Stomach (tissue), 8 donors: ENCODE measurements at regions not wholly inside any gene's neighbourhood (a gene's known extent, or its start where the extent isn't known, plus 50 kb on each side); places are given as distances from the start of the nearest gene placed in this dataset.

Experiments
- DNase-seq, 2 donors: peaks; one replicate each; pipeline versions ENCODE4 v3.0.0 to v3.0.0-alpha.2; 2013 to 2019
- H3K27ac ChIP-seq, 5 donors: fragments of 200-600 bp in 4 of 5; sonication (generic) in 4 of 5; one replicate each; pipeline ENCODE4 v1.5.1; 2013 to 2019; ENCODE audit warnings: mild to moderate bottlenecking in 1 of 5, moderate library complexity in 1 of 5
- H3K27me3 ChIP-seq, 3 donors: fragments of 200-600 bp; sonication (generic); one replicate each; pipeline ENCODE4 v1.5.1; 2017 to 2019; ENCODE audit warnings: mixed run types in 1 of 3
- H3K36me3 ChIP-seq, 4 donors: fragments of 200-600 bp; sonication (generic); 1 replicate in 3 of 4; 2 replicates in 1 of 4; pipeline ENCODE4 v1.5.1; 2016 to 2019
- H3K4me1 ChIP-seq, 4 donors: fragments of 200-600 bp; sonication (generic); one replicate each; pipeline ENCODE4 v1.5.1; 2016 to 2019
- H3K4me3 ChIP-seq, 4 donors: fragments of 200-600 bp; sonication (generic) in 3 of 4; one replicate each; pipeline ENCODE4 v1.5.1; 2016 to 2019; ENCODE audit warnings: mild to moderate bottlenecking in 1 of 4
- H3K9me3 ChIP-seq, 4 donors: fragments of 200-600 bp; sonication (generic); one replicate each; pipeline ENCODE4 v1.5.1; 2016 to 2019
- CTCF ChIP-seq, 7 experiments: fragments of 450-650 bp in 4 of 7; fragments of 200-600 bp in 3 of 7; sonication (generic) in 3 of 7; IDR thresholded peaks; one replicate each; pipeline ENCODE4 v1.5.1; 2016 to 2019; ENCODE audit warnings: antibody characterized with exemption in 7 of 7, control low read depth in 2 of 7, mild to moderate bottlenecking in 1 of 7
- EP300 ChIP-seq: sonication (generic); formaldehyde crosslinking; IDR thresholded peaks from one replicate; pipeline ENCODE4 v1.6.1; 2017; ENCODE audit warnings: antibody characterized with exemption
- POLR2A ChIP-seq, 4 donors: fragments of 450-650 bp; IDR thresholded peaks; one replicate each; pipeline ENCODE4 v1.6.1; 2016; ENCODE audit warnings: antibody characterized with exemption in 4 of 4, control low read depth in 2 of 4, mild to moderate bottlenecking in 1 of 4, moderate library complexity in 1 of 4
- POLR2AphosphoS5 ChIP-seq, 3 donors: sonication (generic); formaldehyde crosslinking; IDR thresholded peaks; one replicate each; pipeline ENCODE4 v1.6.1; 2016; ENCODE audit warnings: antibody characterized with exemption in 3 of 3
- WGBS, 5 donors: extraction: QIAGEN DNeasy Blood & Tissue Kit in 3 of 5; methylation state at CpG; one replicate each; pipeline versions ENCODE4 v1.1.5 to v1.1.7; 2013 to 2018; 5-methylcytosine and 5-hydroxymethylcytosine counted together
- intact Hi-C: fragments of 100-400 bp; cut with DNase I; formaldehyde crosslinking; loops from one replicate; pipeline ENCODE4 v1.15.1; 2023; ENCODE audit warnings: low total_unique reads
- donor health status: healthy with polysubstance abuse.
- donor health status: Bipolar disorder and iron deficiency.
- donor health status: healthy.

DNA sequence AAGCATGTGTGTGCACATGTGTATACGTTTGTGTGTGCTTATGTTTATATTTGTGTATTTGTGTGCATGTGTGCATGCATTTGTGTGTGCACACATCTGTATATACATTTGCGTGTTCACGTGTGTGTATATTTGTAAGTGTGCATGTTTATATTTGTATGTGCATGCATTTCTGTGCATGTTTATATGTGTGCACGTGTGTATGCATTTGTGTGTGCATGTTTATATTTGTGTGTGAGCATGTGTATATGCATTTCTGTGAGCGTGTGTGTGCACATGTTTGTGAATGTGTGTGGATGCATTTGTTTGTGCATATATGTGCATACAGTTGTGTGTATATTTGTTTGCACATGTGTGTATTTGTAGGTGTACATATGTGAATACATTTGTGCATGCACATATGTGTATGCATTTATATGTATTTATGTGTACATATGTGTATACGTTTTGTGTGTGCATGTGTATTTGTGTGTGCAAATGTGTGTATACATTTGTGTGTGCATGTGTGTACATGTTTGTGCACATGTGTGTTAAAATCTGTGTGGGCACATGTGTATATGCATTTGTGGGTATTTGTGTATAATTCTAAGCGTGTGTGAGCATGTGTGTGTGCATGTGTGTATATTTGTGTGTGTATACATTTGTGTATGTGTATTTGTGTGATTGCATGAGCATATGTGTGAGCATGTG is 140.4 kb upstream of the AFDN start:
- Histone ChIP-seq H3K36me3 (no peaks in the 10 kb centered on the region), H3K27ac (no peak overlapping the region), H3K27me3 (peaks cover 0 to 4% (median 0%) of the 10 kb centered on the region in 3 donors), H3K4me1 (peaks cover 0 to 12% (median 11%) of the 10 kb centered on the region in 4 donors), H3K4me3 (no peak overlapping the region), H3K9me3 (no peaks in the 10 kb centered on the region)
- no peak for TF ChIP-seq POLR2A (IDR thresholded peaks at IDR 0.05)
- TF ChIP-seq EP300 = no peak
- no peak for TF ChIP-seq POLR2AphosphoS5 (IDR thresholded peaks at IDR 0.05)
- TF ChIP-seq CTCF (IDR thresholded peaks at IDR 0.05) = no peak
- DNase-seq = no peak
- intact Hi-C loops = no loop called here
- WGBS, 5 donors = 78 to 88% (median 83%) methylated on average over 7 of the region's 7 CpGs

DNA sequence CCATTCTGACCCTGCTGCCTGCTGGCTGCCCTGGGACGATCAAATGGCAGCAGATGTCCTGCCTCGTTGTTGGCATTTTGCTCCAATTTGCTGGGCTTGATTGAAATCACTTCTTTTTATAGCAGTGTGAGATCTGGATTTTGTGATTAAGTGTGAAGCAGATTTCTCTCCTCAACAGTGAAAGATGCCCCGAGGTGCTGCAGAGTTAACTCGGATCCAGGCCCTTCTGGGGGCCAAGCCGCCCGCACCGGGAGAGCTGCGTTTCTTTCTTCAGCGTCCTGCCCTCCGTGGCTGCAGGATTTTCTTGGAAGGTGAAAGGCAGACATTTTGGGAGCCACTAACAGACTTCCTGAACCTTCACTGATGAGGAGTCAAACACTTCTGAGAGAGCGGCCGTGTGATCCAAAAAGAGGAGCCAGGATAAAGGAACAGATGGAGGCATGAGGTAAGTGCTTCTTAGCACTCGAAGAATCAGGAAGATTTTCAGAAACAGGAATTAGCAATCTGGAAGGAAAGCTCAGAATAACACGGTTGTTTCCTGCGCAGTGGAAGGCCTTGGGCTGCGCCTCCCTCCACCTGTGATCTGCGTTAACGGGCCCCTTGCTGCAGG is 139.5 kb upstream of the AFDN start:
- Histone ChIP-seq H3K9me3 (no peaks in the 10 kb centered on the region), H3K4me1 (peaks cover 0 to 12% (median 11%) of the 10 kb centered on the region in 4 donors), H3K27me3 (no peaks in the 10 kb centered on the region), H3K4me3 (no peak overlapping the region), H3K27ac (no peak overlapping the region), H3K36me3 (no peaks in the 10 kb centered on the region)
- no peak for DNase-seq
- 76 to 82% (median 82%) methylated on average over 18 of the region's 18 CpGs for WGBS, 5 donors
- TF ChIP-seq EP300 = no peak
- no peak for TF ChIP-seq POLR2A (IDR thresholded peaks at IDR 0.05)
- no peak for TF ChIP-seq CTCF (IDR thresholded peaks at IDR 0.05)
- TF ChIP-seq POLR2AphosphoS5 (IDR thresholded peaks at IDR 0.05) = no peak
- intact Hi-C loops = no loop called here

DNA sequence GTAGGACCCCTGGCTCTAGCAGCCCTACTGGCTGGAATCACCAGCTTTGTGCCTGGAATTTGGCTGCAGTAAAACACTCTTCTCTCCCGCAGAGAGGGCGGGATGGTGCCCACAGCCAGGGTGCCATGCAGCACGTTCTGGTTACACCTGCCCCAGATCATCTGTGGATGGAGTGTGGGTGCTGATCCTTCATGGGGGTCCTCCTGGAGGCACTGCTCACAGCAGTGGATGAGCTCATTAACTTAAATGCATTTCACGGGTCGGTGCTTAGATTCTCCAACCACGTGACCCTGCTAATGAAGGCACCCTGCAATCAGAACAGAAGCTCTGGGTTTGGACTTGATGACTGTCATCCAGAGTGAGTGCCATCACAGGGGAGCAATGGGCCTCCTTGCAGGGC is 138.6 kb upstream of the AFDN start:
- no peaks in the 10 kb centered on the region for H3K9me3 ChIP-seq
- no peaks in the 10 kb centered on the region for H3K36me3 ChIP-seq
- 83 to 93% (median 91%) methylated on average over 6 of the region's 6 CpGs for WGBS, 5 donors
- H3K4me3 ChIP-seq = no peak overlapping the region
- intact Hi-C loops = no loop called here
- DNase-seq = no peak
- H3K27me3 ChIP-seq = peaks cover 0 to 2% (median 0%) of the 10 kb centered on the region in 3 donors
- H3K27ac ChIP-seq = no peak overlapping the region
- TF ChIP-seq CTCF (IDR thresholded peaks at IDR 0.05) (no peak), POLR2A (IDR thresholded peaks at IDR 0.05) (no peak), POLR2AphosphoS5 (IDR thresholded peaks at IDR 0.05) (no peak), EP300 (no peak)
- H3K4me1 ChIP-seq = peaks cover 0 to 6% (median 5%) of the 10 kb centered on the region in 4 donors

DNA sequence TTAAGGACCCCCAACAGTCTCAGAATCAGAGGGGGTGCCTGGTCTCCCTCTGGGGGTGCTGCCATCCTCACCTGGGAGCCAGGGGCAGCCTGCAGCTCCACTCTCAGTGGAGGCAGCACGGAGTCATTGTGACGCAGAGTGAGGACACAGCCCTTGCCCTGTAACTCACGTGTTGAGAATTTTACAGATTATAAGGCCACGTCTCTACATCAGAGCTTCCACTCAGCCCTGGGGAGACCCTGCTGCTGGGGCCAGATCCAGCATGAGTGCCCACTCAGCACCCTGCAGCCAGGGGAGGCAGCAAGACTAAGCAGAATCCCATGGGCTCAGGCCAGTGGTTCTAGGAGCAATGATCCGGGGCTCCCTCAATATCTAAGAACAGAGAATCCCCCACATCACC is 137.4 kb upstream of the AFDN start:
- no peak for TF ChIP-seq CTCF (IDR thresholded peaks at IDR 0.05)
- TF ChIP-seq POLR2AphosphoS5 (IDR thresholded peaks at IDR 0.05) = no peak
- TF ChIP-seq POLR2A (IDR thresholded peaks at IDR 0.05) = no peak
- no peak for TF ChIP-seq EP300
- Histone ChIP-seq H3K4me1 (peaks cover 0 to 5% (median 0%) of the 10 kb centered on the region in 4 donors), H3K27me3 (peaks cover 0 to 10% (median 0%) of the 10 kb centered on the region in 3 donors), H3K27ac (no peak overlapping the region), H3K36me3 (no peaks in the 10 kb centered on the region), H3K4me3 (no peak overlapping the region), H3K9me3 (no peaks in the 10 kb centered on the region)
- no peak for DNase-seq
- intact Hi-C loops = no loop called here
- 83 to 97% (median 92%) methylated on average over 4 to 5 of the region's 5 CpGs for WGBS, 5 donors
